ENCODE measurements at regions not wholly inside any gene's neighbourhood (a gene's known extent, or its start where the extent isn't known, plus 50 kb on each side); places are given as distances from the start of the nearest gene placed in this dataset.

GRCh38 chr3:194805546-194805945 lies 119.9 kb downstream of the FAM43A start:
- DNase-seq (ENCODE audit: low spot score): no peak

GRCh38 chr3:194806991-194807630 lies 121.4 kb downstream of the FAM43A start:
- no peak for DNase-seq (ENCODE audit: low spot score)

- peak; percentile 82 for DNase-seq (ENCODE audit: low spot score)
Measured at GRCh38 chr3:194808640-194809097, 123.0 kb downstream of the FAM43A start.

GRCh38 chr3:194809382-194809781 lies 123.7 kb downstream of the FAM43A start:
- DNase-seq (ENCODE audit: low spot score): no peak

- no peak for DNase-seq (ENCODE audit: low spot score)
Measured at GRCh38 chr3:194810076-194810475, 124.4 kb downstream of the FAM43A start.

GRCh38 chr3:194811118-194811517 lies 125.4 kb downstream of the FAM43A start:
- no peak for DNase-seq (ENCODE audit: low spot score)

- no peak for DNase-seq (ENCODE audit: low spot score)
Measured at GRCh38 chr3:194812176-194812575, 126.5 kb downstream of the FAM43A start.

GRCh38 chr3:194814878-194815357 lies 129.2 kb downstream of the FAM43A start:
- no peak for DNase-seq (ENCODE audit: low spot score)

GRCh38 chr3:194816748-194817591 lies 131.3 kb downstream of the FAM43A start:
- DNase-seq (ENCODE audit: low spot score): no peak

- DNase-seq (ENCODE audit: low spot score): no peak
Measured at GRCh38 chr3:194817592-194817930, 131.9 kb downstream of the FAM43A start.

GRCh38 chr3:194817936-194818335 lies 132.3 kb downstream of the FAM43A start:
- DNase-seq (ENCODE audit: low spot score): no peak

- no peak for DNase-seq (ENCODE audit: low spot score)
Measured at GRCh38 chr3:194824100-194824499, 138.4 kb downstream of the FAM43A start.

- DNase-seq (ENCODE audit: low spot score): peak; percentile 75
Measured at GRCh38 chr3:194824701-194825111, 139.0 kb downstream of the FAM43A start.

GRCh38 chr3:194826594-194826993 lies 140.9 kb downstream of the FAM43A start:
- no peak for DNase-seq (ENCODE audit: low spot score)

GRCh38 chr3:194827486-194827885 lies 141.8 kb downstream of the FAM43A start:
- no peak for DNase-seq (ENCODE audit: low spot score)

GRCh38 chr3:194828116-194828515 lies 142.4 kb downstream of the FAM43A start:
- no peak for DNase-seq (ENCODE audit: low spot score)

- no peak for DNase-seq (ENCODE audit: low spot score)
Measured at GRCh38 chr3:194828926-194829325, 143.2 kb downstream of the FAM43A start.

GRCh38 chr3:194830401-194830800 lies 144.7 kb downstream of the FAM43A start:
- no peak for DNase-seq (ENCODE audit: low spot score)

- no peak for DNase-seq (ENCODE audit: low spot score)
Measured at GRCh38 chr3:194830978-194831377, 145.3 kb downstream of the FAM43A start.

- DNase-seq (ENCODE audit: low spot score): peak; percentile 33
Measured at GRCh38 chr3:194832346-194833104, 146.8 kb downstream of the FAM43A start.

- DNase-seq (ENCODE audit: low spot score): peak; percentile 50
Measured at GRCh38 chr3:194833114-194833910, 147.6 kb downstream of the FAM43A start.

- no peak for DNase-seq (ENCODE audit: low spot score)
Measured at GRCh38 chr3:194836661-194837060, 151.0 kb downstream of the FAM43A start.
